ENCODE measurements at regions not wholly inside any gene's neighbourhood (a gene's known extent, or its start where the extent isn't known, plus 50 kb on each side); places are given as distances from the start of the nearest gene placed in this dataset.

- H3K4me3 ChIP-seq: no peak overlapping the region
- H3K27ac ChIP-seq: no peak overlapping the region
- no peaks in the 10 kb centered on the region for H3K9me3 ChIP-seq (replicated peaks)
- H3K27me3 ChIP-seq: no peaks in the 10 kb centered on the region
- no peaks in the 10 kb centered on the region; the same call in 1 of the 2 replicates for H3K4me1 ChIP-seq
- DNase-seq: no peak
- no peaks in the 10 kb centered on the region for H3K36me3 ChIP-seq
These were observed 267.8 kb upstream of the LRRN1 start for GRCh38 chr3:3531476-3531875.

GRCh38 chr3:3519266-3519665 is 280.0 kb upstream of the LRRN1 start:
- Histone ChIP-seq H3K36me3 (no peaks in the 10 kb centered on the region), H3K4me1 (peaks cover 4% of the 10 kb centered on the region; the same call in 1 of the 2 replicates), H3K27me3 (no peaks in the 10 kb centered on the region), H3K4me3 (no peak overlapping the region), H3K27ac (no peak overlapping the region), H3K9me3 (replicated peaks) (no peaks in the 10 kb centered on the region)
- no peak for DNase-seq

GRCh38 chr3:3516996-3517395 is 282.2 kb upstream of the LRRN1 start:
- H3K9me3 ChIP-seq (replicated peaks): no peaks in the 10 kb centered on the region
- H3K4me1 ChIP-seq: peaks cover 4% of the 10 kb centered on the region; the same call in 1 of the 2 replicates
- H3K4me3 ChIP-seq: no peak overlapping the region
- no peaks in the 10 kb centered on the region for H3K36me3 ChIP-seq
- H3K27ac ChIP-seq: no peak overlapping the region
- H3K27me3 ChIP-seq: no peaks in the 10 kb centered on the region
- DNase-seq: peak; percentile 16 to 56

- H3K4me1 ChIP-seq: peaks cover 4% of the 10 kb centered on the region; the same call in 1 of the 2 replicates
These were observed 282.8 kb upstream of the LRRN1 start for GRCh38 chr3:3516384-3516783.

GRCh38 chr3:3509665-3510064 is 289.6 kb upstream of the LRRN1 start:
- H3K4me1 ChIP-seq: no peaks in the 10 kb centered on the region
- no peaks in the 10 kb centered on the region for H3K27me3 ChIP-seq
- no peak overlapping the region for H3K27ac ChIP-seq
- no peak for DNase-seq
- no peaks in the 10 kb centered on the region for H3K9me3 ChIP-seq (replicated peaks)
- no peaks in the 10 kb centered on the region for H3K36me3 ChIP-seq
- H3K4me3 ChIP-seq: no peak overlapping the region

More at GRCh38 chr3:3516384-3516783, 282.8 kb upstream of the LRRN1 start:
- no peaks in the 10 kb centered on the region for H3K36me3 ChIP-seq
- H3K27me3 ChIP-seq: no peaks in the 10 kb centered on the region
- H3K9me3 ChIP-seq (replicated peaks): no peaks in the 10 kb centered on the region
- H3K4me3 ChIP-seq: no peak overlapping the region
- H3K27ac ChIP-seq: no peak overlapping the region
- no peak for DNase-seq

GRCh38 chr3:3504686-3505085 is 294.5 kb upstream of the LRRN1 start:
- Histone ChIP-seq H3K4me3 (no peak overlapping the region), H3K27me3 (no peaks in the 10 kb centered on the region)
- no peak for DNase-seq

GRCh38 chr3:3503411-3503810 is 295.8 kb upstream of the LRRN1 start:
- Histone ChIP-seq H3K27me3 (no peaks in the 10 kb centered on the region), H3K4me1 (no peaks in the 10 kb centered on the region), H3K9me3 (replicated peaks) (no peaks in the 10 kb centered on the region), H3K27ac (no peak overlapping the region), H3K4me3 (no peak overlapping the region), H3K36me3 (no peaks in the 10 kb centered on the region)
- DNase-seq: no peak

More at GRCh38 chr3:3504686-3505085, 294.5 kb upstream of the LRRN1 start:
- no peaks in the 10 kb centered on the region for H3K4me1 ChIP-seq
- H3K27ac ChIP-seq: no peak overlapping the region
- H3K36me3 ChIP-seq: no peaks in the 10 kb centered on the region
- no peaks in the 10 kb centered on the region for H3K9me3 ChIP-seq (replicated peaks)

- no peaks in the 10 kb centered on the region for H3K4me1 ChIP-seq
- H3K27ac ChIP-seq: no peak overlapping the region
- DNase-seq: no peak
- no peak overlapping the region for H3K4me3 ChIP-seq
- H3K36me3 ChIP-seq: no peaks in the 10 kb centered on the region
- H3K27me3 ChIP-seq: no peaks in the 10 kb centered on the region
- no peaks in the 10 kb centered on the region for H3K9me3 ChIP-seq (replicated peaks)
These were observed 299.2 kb upstream of the LRRN1 start for GRCh38 chr3:3499987-3500386.

- Histone ChIP-seq H3K27me3 (no peaks in the 10 kb centered on the region), H3K4me1 (no peaks in the 10 kb centered on the region), H3K27ac (no peak overlapping the region), H3K9me3 (replicated peaks) (no peaks in the 10 kb centered on the region), H3K36me3 (no peaks in the 10 kb centered on the region), H3K4me3 (no peak overlapping the region)
- DNase-seq: no peak
These were observed 300.1 kb upstream of the LRRN1 start for GRCh38 chr3:3499012-3499562.

GRCh38 chr3:3495611-3496010 is 303.6 kb upstream of the LRRN1 start:
- H3K27ac ChIP-seq: no peak overlapping the region
- no peak for DNase-seq
- no peak overlapping the region for H3K4me3 ChIP-seq
- H3K4me1 ChIP-seq: no peaks in the 10 kb centered on the region
- no peaks in the 10 kb centered on the region for H3K27me3 ChIP-seq
- H3K9me3 ChIP-seq (replicated peaks): no peaks in the 10 kb centered on the region
- no peaks in the 10 kb centered on the region for H3K36me3 ChIP-seq

- H3K36me3 ChIP-seq: no peaks in the 10 kb centered on the region
- H3K9me3 ChIP-seq (replicated peaks): no peaks in the 10 kb centered on the region
- no peak overlapping the region for H3K27ac ChIP-seq
- H3K27me3 ChIP-seq: no peaks in the 10 kb centered on the region
- no peaks in the 10 kb centered on the region for H3K4me1 ChIP-seq
- no peak for DNase-seq
- H3K4me3 ChIP-seq: no peak overlapping the region
These were observed 297.2 kb upstream of the CRBN start for GRCh38 chr3:3476669-3477068.

- H3K36me3 ChIP-seq: no peaks in the 10 kb centered on the region
- no peak for DNase-seq
- no peak overlapping the region for H3K27ac ChIP-seq
- no peaks in the 10 kb centered on the region for H3K4me1 ChIP-seq
- H3K4me3 ChIP-seq: no peak overlapping the region
- no peaks in the 10 kb centered on the region for H3K9me3 ChIP-seq (replicated peaks)
- no peaks in the 10 kb centered on the region for H3K27me3 ChIP-seq
These were observed 289.1 kb upstream of the CRBN start for GRCh38 chr3:3468596-3468995.

GRCh38 chr3:3464131-3464530 is 284.6 kb upstream of the CRBN start:
- no peak for DNase-seq
- Histone ChIP-seq H3K9me3 (replicated peaks) (no peaks in the 10 kb centered on the region), H3K27ac (no peak overlapping the region), H3K36me3 (no peaks in the 10 kb centered on the region), H3K4me1 (no peaks in the 10 kb centered on the region), H3K27me3 (no peaks in the 10 kb centered on the region), H3K4me3 (no peak overlapping the region)

- no peak for DNase-seq
- Histone ChIP-seq H3K36me3 (no peaks in the 10 kb centered on the region), H3K9me3 (replicated peaks) (no peaks in the 10 kb centered on the region), H3K4me1 (no peaks in the 10 kb centered on the region), H3K27me3 (no peaks in the 10 kb centered on the region), H3K27ac (no peak overlapping the region), H3K4me3 (no peak overlapping the region)
These were observed 281.8 kb upstream of the CRBN start for GRCh38 chr3:3461317-3461716.

GRCh38 chr3:3448468-3448867 is 269.0 kb upstream of the CRBN start:
- Histone ChIP-seq H3K36me3 (no peaks in the 10 kb centered on the region), H3K9me3 (replicated peaks) (no peaks in the 10 kb centered on the region), H3K27ac (no peak overlapping the region), H3K4me1 (no peaks in the 10 kb centered on the region), H3K27me3 (no peaks in the 10 kb centered on the region), H3K4me3 (no peak overlapping the region)
- no peak for DNase-seq

GRCh38 chr3:3447641-3448040 is 268.1 kb upstream of the CRBN start:
- H3K9me3 ChIP-seq (replicated peaks): no peaks in the 10 kb centered on the region

More at GRCh38 chr3:3447641-3448040, 268.1 kb upstream of the CRBN start:
- no peak overlapping the region for H3K27ac ChIP-seq
- no peaks in the 10 kb centered on the region for H3K4me1 ChIP-seq
- no peak overlapping the region for H3K4me3 ChIP-seq
- H3K27me3 ChIP-seq: no peaks in the 10 kb centered on the region
- DNase-seq: no peak
- H3K36me3 ChIP-seq: no peaks in the 10 kb centered on the region
